Keratinocyte (primary cell): ENCODE measurements at regions not wholly inside any gene's neighbourhood (a gene's known extent, or its start where the extent isn't known, plus 50 kb on each side); places are given as distances from the start of the nearest gene placed in this dataset.

Source experiments
- DNase-seq: peaks from one replicate; pipeline ENCODE4 v3.0.0-alpha.2; 2011; ENCODE audit warnings: low read depth, missing footprints, low spot score
- FAIRE-seq: peaks from 2 replicates; lab custom pipeline; 2011; peaks lifted over from hg19 to GRCh38; lab: Jason Lieb, UNC
- H2AFZ ChIP-seq: 2 replicates; pipeline ENCODE4 v1.6.0; 2012; ENCODE audit warnings: low read length, control low read depth, inconsistent platforms; ENCODE audit not compliant: control insufficient read depth
- H3K27ac ChIP-seq: 2 replicates; pipeline ENCODE4 v1.5.1; 2011; ENCODE audit warnings: low read length; ENCODE audit not compliant: control insufficient read depth, insufficient read depth
- H3K27me3 ChIP-seq: 3 replicates; pipeline ENCODE4 v1.6.0; 2011; ENCODE audit warnings: low read length; ENCODE audit not compliant: control insufficient read depth, insufficient read depth; ENCODE audit errors: extremely low read depth
- H3K36me3 ChIP-seq, 2 experiments: 2 replicates in 1 of 2; 3 replicates in 1 of 2; pipeline ENCODE4 v1.5.1; 2011; ENCODE audit warnings: low read length in 2 of 2, mild to moderate bottlenecking in 1 of 2; ENCODE audit not compliant: control insufficient read depth in 2 of 2, insufficient read depth in 2 of 2; ENCODE audit errors: extremely low read depth in 1 of 2
- H3K4me1 ChIP-seq: 3 replicates; pipeline ENCODE4 v1.5.1; 2011; ENCODE audit warnings: low read length; ENCODE audit not compliant: control insufficient read depth, insufficient read depth; ENCODE audit errors: extremely low read depth
- H3K4me2 ChIP-seq: 3 replicates; pipeline ENCODE4 v1.6.0; 2011; ENCODE audit warnings: low read depth, low read length; ENCODE audit not compliant: control insufficient read depth, insufficient read depth; ENCODE audit errors: extremely low read depth
- H3K4me3 ChIP-seq, 3 experiments: fragments of 200-600 bp in 1 of 3; sonication (generic) in 1 of 3; 2 replicates in 2 of 3; 3 replicates in 1 of 3; pipeline ENCODE4 v1.5.1; 2011 to 2016; ENCODE audit warnings: low read length in 3 of 3, mild to moderate bottlenecking in 3 of 3, control low read depth in 2 of 3, inconsistent platforms in 1 of 3, low read depth in 1 of 3, mixed read lengths in 1 of 3, mixed run types in 1 of 3, moderate library complexity in 1 of 3; ENCODE audit not compliant: control insufficient read depth in 2 of 3, insufficient read depth in 2 of 3; ENCODE audit errors: extremely low read depth in 1 of 3
- H3K79me2 ChIP-seq: 2 replicates; pipeline ENCODE4 v1.6.0; 2012; ENCODE audit warnings: low read length; ENCODE audit not compliant: control insufficient read depth, insufficient read depth
- H3K9ac ChIP-seq: 3 replicates; pipeline ENCODE4 v1.6.0; 2011; ENCODE audit warnings: low read length; ENCODE audit not compliant: control insufficient read depth, insufficient read depth; ENCODE audit errors: extremely low read depth
- H3K9me1 ChIP-seq: 3 replicates; pipeline ENCODE4 v1.6.0; 2011; ENCODE audit warnings: low read length; ENCODE audit not compliant: control insufficient read depth, insufficient read depth; ENCODE audit errors: extremely low read depth
- H3K9me3 ChIP-seq: 2 replicates; pipeline ENCODE4 v1.5.1; 2012; ENCODE audit warnings: low read depth, low read length; ENCODE audit not compliant: control insufficient read depth
- H4K20me1 ChIP-seq: 3 replicates; pipeline ENCODE4 v1.6.0; 2011; ENCODE audit warnings: low read length; ENCODE audit not compliant: control insufficient read depth, insufficient read depth; ENCODE audit errors: extremely low read depth
- CTCF ChIP-seq, 3 experiments: IDR thresholded peaks in 1 of 3; conservative IDR thresholded peaks in 1 of 3; optimal IDR thresholded peaks in 1 of 3; 2 replicates in 2 of 3; 3 replicates in 1 of 3; pipeline versions ENCODE3 to v1.5.1; 2011; ENCODE audit warnings: low read length in 3 of 3, mild to moderate bottlenecking in 3 of 3, moderate library complexity in 2 of 3, control low read depth in 1 of 3, inconsistent platforms in 1 of 3; ENCODE audit not compliant: insufficient read depth in 2 of 3; ENCODE audit errors: extremely low read depth in 1 of 3
- EZH2 ChIP-seq: IDR thresholded peaks from one replicate; pipeline ENCODE4 v1.6.1; 2012; ENCODE audit warnings: inconsistent platforms, mild to moderate bottlenecking, low read length, moderate library complexity
- dilution Hi-C: fragments of 300-500 bp; cut with MboI; formaldehyde crosslinking; loops from one replicate; pipeline ENCODE4 v1.7.0; 2020; ENCODE audit warnings: low sequenced_read_pairs; ENCODE audit not compliant: extremely low pct_ligation_motif_present

- Histone ChIP-seq H3K9ac (no peak overlapping the region), H3K4me1 (peaks cover 6% of the 10 kb centered on the region), H3K27me3 (no peaks in the 10 kb centered on the region), H3K79me2 (no peaks in the 10 kb centered on the region), H3K27ac (no peak overlapping the region), H3K4me3 (no peak overlapping the region), H4K20me1 (no peaks in the 10 kb centered on the region), H3K36me3 (no peaks in the 10 kb centered on the region), H3K9me3 (no peaks in the 10 kb centered on the region), H3K4me2 (no peak overlapping the region), H3K9me1 (no peaks in the 10 kb centered on the region), H2AFZ (no peak overlapping the region)
- dilution Hi-C loops: no loop called here
- no peak for TF ChIP-seq CTCF (optimal IDR thresholded peaks at IDR 0.05 in 1 of 3, IDR thresholded peaks at IDR 0.05 in 1 of 3, conservative IDR thresholded peaks at IDR 0.05 in 1 of 3; ENCODE audit: extremely low read depth in 1 of 3, insufficient read depth in 2 of 3, low read length in 3 of 3)
- TF ChIP-seq EZH2: no peak
- DNase-seq: no peak
- no peak for FAIRE-seq
Measured at GRCh38 chr6:1094306-1094705, 217.6 kb upstream of the FOXQ1 start.

GRCh38 chr6:1091900-1092299 is 220.0 kb upstream of the FOXQ1 start:
- H4K20me1 ChIP-seq: no peaks in the 10 kb centered on the region
- no peak overlapping the region for H3K4me3 ChIP-seq
- no peaks in the 10 kb centered on the region for H3K36me3 ChIP-seq
- peaks cover 14% of the 10 kb centered on the region for H3K4me1 ChIP-seq
- no peak overlapping the region for H3K4me2 ChIP-seq
- dilution Hi-C loops: no loop called here
- H3K9me3 ChIP-seq: no peaks in the 10 kb centered on the region
- DNase-seq: no peak
- no peak overlapping the region for H3K27ac ChIP-seq
- FAIRE-seq: no peak
- no peaks in the 10 kb centered on the region for H3K79me2 ChIP-seq
- no peaks in the 10 kb centered on the region for H3K9me1 ChIP-seq
- no peak overlapping the region for H2AFZ ChIP-seq
- no peaks in the 10 kb centered on the region for H3K27me3 ChIP-seq
- no peak overlapping the region for H3K9ac ChIP-seq
- TF ChIP-seq EZH2 (no peak), CTCF (optimal IDR thresholded peaks at IDR 0.05 in 1 of 3, IDR thresholded peaks at IDR 0.05 in 1 of 3, conservative IDR thresholded peaks at IDR 0.05 in 1 of 3; ENCODE audit: extremely low read depth in 1 of 3, insufficient read depth in 2 of 3, low read length in 3 of 3) (no peak)
